Liver (tissue), 3 donors: ENCODE measurements at regions not wholly inside any gene's neighbourhood (a gene's known extent, or its start where the extent isn't known, plus 50 kb on each side); places are given as distances from the start of the nearest gene placed in this dataset.
"Not testable (repeated sequence)": the region's sequence is repeated elsewhere in the genome, so short reads cannot be mapped to it uniquely, and the experiment has no call there.

Experiments
- CTCF ChIP-seq: fragments of 150-350 bp; IDR thresholded peaks from 2 replicates; pipeline ENCODE4 v1.5.1; 2017; ENCODE audit warnings: improper control_type of control experiment, low read depth, low read length; ENCODE audit not compliant: missing input control
- EGR1 ChIP-seq, 2 donors: IDR thresholded peaks; 2 replicates each; pipeline ENCODE4 v1.6.1; 2016 to 2018; ENCODE audit warnings: antibody characterized with exemption in 2 of 2, low read depth in 2 of 2
- FOXA1 ChIP-seq: IDR thresholded peaks from 2 replicates; pipeline ENCODE4 v1.6.1; 2016; ENCODE audit warnings: antibody characterized with exemption
- JUND ChIP-seq, 2 donors: IDR thresholded peaks; 2 replicates each; pipeline ENCODE4 v1.6.1; 2016; ENCODE audit warnings: antibody characterized with exemption in 2 of 2
- RAD21 ChIP-seq, 2 donors: IDR thresholded peaks; 2 replicates each; pipeline ENCODE4 v1.6.1; 2016; ENCODE audit warnings: antibody characterized with exemption in 2 of 2, mild to moderate bottlenecking in 2 of 2
- donor health status: healthy.
- donor health status: healthy.

- not testable (repeated sequence) for TF ChIP-seq CTCF; FOXA1; RAD21 (IDR thresholded peaks at IDR 0.05); EGR1 (IDR thresholded peaks at IDR 0.05; ENCODE audit: low read depth in 2 of 2); JUND (IDR thresholded peaks at IDR 0.05)
These were observed 1110.9 kb upstream of the TMEM132C start for GRCh38 chr12:127155935-127156619.
